ENCODE measurements at regions not wholly inside any gene's neighbourhood (a gene's known extent, or its start where the extent isn't known, plus 50 kb on each side); places are given as distances from the start of the nearest gene placed in this dataset.

GRCh38 chr4:134740290-134740689 lies 538.7 kb upstream of the PABPC4L start:
- no peak for TF ChIP-seq CTCF (IDR thresholded peaks at IDR 0.05)
- TF ChIP-seq POLR2A (IDR thresholded peaks at IDR 0.05), result no peak
- TF ChIP-seq POLR2AphosphoS5 (IDR thresholded peaks at IDR 0.05), result no peak
- TF ChIP-seq EP300 (IDR thresholded peaks at IDR 0.05), result no peak
